ENCODE measurements at regions not wholly inside any gene's neighbourhood (a gene's known extent, or its start where the extent isn't known, plus 50 kb on each side); places are given as distances from the start of the nearest gene placed in this dataset.

GRCh38 chr22:23513705-23514104 lies 66.4 kb downstream of the IGLL1 start:
- no peak for TF ChIP-seq NFE2L2 (IDR thresholded peaks at IDR 0.05; ENCODE audit: low read depth, low read length)
- TF ChIP-seq RAD21 (IDR thresholded peaks at IDR 0.05; ENCODE audit: low read length), result no peak
- TF ChIP-seq CTCF (conservative IDR thresholded peaks at IDR 0.05; ENCODE audit: low read depth, low read length), result no peak

Measured in IMR-90 (cell line).